HepG2 (cell line): ENCODE measurements at regions not wholly inside any gene's neighbourhood (a gene's known extent, or its start where the extent isn't known, plus 50 kb on each side); places are given as distances from the start of the nearest gene placed in this dataset.

Experiments used
- HNRNPK ChIP-seq: fragments of 200-400 bp; formaldehyde crosslinking; IDR thresholded peaks from 2 replicates; pipeline ENCODE4 v1.6.1; 2018; ENCODE audit warnings: low read length, low read depth, moderate library complexity, mild to moderate bottlenecking; ENCODE audit not compliant: poor library complexity, severe bottlenecking
- KMT2B ChIP-seq: IDR thresholded peaks from 2 replicates; pipeline ENCODE4 v1.6.1; 2016; ENCODE audit warnings: missing genetic modification reagents, missing compliant biosample characterization
- RFXAP ChIP-seq: sonication (generic); formaldehyde crosslinking; IDR thresholded peaks from 2 replicates; pipeline ENCODE4 v1.4.0; 2020; ENCODE audit warnings: missing genetic modification reagents, borderline replicate concordance
- SP4 ChIP-seq: sonication (generic); formaldehyde crosslinking; IDR thresholded peaks from 2 replicates; pipeline ENCODE4 v1.8.1; 2023; ENCODE audit warnings: mild to moderate bottlenecking, missing genetic modification reagents
- TEAD2 ChIP-seq: sonication (generic); formaldehyde crosslinking; IDR thresholded peaks from 2 replicates; pipeline ENCODE4 v1.9.0; 2021; ENCODE audit warnings: missing genetic modification reagents
- THAP11 ChIP-seq: IDR thresholded peaks from 2 replicates; pipeline ENCODE4 v1.6.1; 2016; ENCODE audit warnings: missing biosample characterization, missing genetic modification reagents
- ZBTB42 ChIP-seq: sonication (generic); formaldehyde crosslinking; IDR thresholded peaks from 2 replicates; pipeline ENCODE4 v1.5.0; 2020; ENCODE audit warnings: mild to moderate bottlenecking, missing genetic modification reagents
- ZFP36L2 ChIP-seq: sonication (generic); formaldehyde crosslinking; IDR thresholded peaks from 2 replicates; pipeline ENCODE4 v1.4.0; 2020; ENCODE audit warnings: missing genetic modification reagents
- ZNF136 ChIP-seq: sonication (generic); formaldehyde crosslinking; IDR thresholded peaks from 2 replicates; pipeline ENCODE4 v1.8.1; 2022; ENCODE audit warnings: low read depth, mild to moderate bottlenecking, moderate library complexity, missing genetic modification reagents
- ZNF256 ChIP-seq: sonication (generic); formaldehyde crosslinking; conservative IDR thresholded peaks from 2 replicates; pipeline ENCODE4 v1.4.0; 2020; ENCODE audit warnings: missing genetic modification reagents
- ZNF460 ChIP-seq: sonication (generic); formaldehyde crosslinking; IDR thresholded peaks from 2 replicates; pipeline ENCODE4 v1.5.1; 2020; ENCODE audit warnings: missing genetic modification reagents, mild to moderate bottlenecking, borderline replicate concordance
- ZNF615 ChIP-seq: sonication (generic); formaldehyde crosslinking; IDR thresholded peaks from 2 replicates; pipeline ENCODE4 v1.5.0; 2020; ENCODE audit warnings: mild to moderate bottlenecking, missing genetic modification reagents, borderline replicate concordance
- TF ChIP-seq, protein P1 (sequence below), 2 experiments: fragments of 450-650 bp in 1 of 2; sonication (generic) in 1 of 2; formaldehyde crosslinking in 1 of 2; IDR thresholded peaks; 2 replicates each; pipeline versions ENCODE4 v1.6.1 to v1.8.0; 2016 to 2022; ENCODE audit warnings: antibody characterized with exemption in 1 of 2, mild to moderate bottlenecking in 1 of 2, missing genetic modification reagents in 1 of 2
- TF ChIP-seq, protein P2 (sequence below): sonication (generic); formaldehyde crosslinking; IDR thresholded peaks from 2 replicates; pipeline ENCODE4 v1.9.0; 2021; ENCODE audit warnings: missing genetic modification reagents, borderline replicate concordance
- TF ChIP-seq, protein P3 (sequence below): sonication (generic); formaldehyde crosslinking; IDR thresholded peaks from 2 replicates; pipeline ENCODE4 v1.5.1; 2020; ENCODE audit warnings: mild to moderate bottlenecking, missing genetic modification reagents, moderate library complexity

DNA sequence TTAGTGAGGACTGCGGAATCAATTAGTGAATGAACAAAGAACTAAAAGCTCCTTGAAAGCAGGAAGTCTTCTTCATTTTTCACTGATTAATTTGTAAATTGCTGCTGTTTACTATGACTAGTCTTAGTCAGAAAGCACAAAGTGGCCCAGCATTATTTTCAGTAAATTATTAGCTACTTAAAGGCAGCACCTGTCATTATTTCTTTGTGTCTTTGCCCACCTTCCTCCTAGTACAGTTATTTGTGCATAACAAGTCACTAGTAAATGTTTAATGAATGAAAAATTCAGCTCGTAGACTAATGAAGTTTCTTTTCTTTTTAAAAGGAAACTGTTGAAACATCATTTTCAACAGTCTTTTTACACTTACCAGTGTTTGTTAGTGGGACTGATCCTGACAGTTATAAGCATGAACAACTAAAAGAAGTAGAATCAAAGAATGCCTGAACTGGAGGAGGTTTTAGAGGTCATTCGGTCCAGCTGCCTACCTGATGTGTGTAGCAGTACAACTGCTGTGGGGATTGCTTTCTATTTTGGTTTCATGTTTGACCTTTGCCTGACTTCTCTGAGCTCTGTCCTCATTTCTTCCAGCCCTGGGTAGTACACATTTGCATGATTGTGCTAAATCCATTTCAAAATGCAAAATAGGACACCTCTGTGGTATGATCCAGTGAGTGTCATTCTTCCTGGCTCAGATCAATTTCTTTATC, 140.0 kb upstream of the PHYHIPL start (continued):
- TF ChIP-seq, protein P1, sequence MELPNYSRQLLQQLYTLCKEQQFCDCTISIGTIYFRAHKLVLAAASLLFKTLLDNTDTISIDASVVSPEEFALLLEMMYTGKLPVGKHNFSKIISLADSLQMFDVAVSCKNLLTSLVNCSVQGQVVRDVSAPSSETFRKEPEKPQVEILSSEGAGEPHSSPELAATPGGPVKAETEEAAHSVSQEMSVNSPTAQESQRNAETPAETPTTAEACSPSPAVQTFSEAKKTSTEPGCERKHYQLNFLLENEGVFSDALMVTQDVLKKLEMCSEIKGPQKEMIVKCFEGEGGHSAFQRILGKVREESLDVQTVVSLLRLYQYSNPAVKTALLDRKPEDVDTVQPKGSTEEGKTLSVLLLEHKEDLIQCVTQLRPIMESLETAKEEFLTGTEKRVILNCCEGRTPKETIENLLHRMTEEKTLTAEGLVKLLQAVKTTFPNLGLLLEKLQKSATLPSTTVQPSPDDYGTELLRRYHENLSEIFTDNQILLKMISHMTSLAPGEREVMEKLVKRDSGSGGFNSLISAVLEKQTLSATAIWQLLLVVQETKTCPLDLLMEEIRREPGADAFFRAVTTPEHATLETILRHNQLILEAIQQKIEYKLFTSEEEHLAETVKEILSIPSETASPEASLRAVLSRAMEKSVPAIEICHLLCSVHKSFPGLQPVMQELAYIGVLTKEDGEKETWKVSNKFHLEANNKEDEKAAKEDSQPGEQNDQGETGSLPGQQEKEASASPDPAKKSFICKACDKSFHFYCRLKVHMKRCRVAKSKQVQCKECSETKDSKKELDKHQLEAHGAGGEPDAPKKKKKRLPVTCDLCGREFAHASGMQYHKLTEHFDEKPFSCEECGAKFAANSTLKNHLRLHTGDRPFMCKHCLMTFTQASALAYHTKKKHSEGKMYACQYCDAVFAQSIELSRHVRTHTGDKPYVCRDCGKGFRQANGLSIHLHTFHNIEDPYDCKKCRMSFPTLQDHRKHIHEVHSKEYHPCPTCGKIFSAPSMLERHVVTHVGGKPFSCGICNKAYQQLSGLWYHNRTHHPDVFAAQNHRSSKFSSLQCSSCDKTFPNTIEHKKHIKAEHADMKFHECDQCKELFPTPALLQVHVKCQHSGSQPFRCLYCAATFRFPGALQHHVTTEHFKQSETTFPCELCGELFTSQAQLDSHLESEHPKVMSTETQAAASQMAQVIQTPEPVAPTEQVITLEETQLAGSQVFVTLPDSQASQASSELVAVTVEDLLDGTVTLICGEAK (IDR thresholded peaks at IDR 0.05), result no peak
- TF ChIP-seq, protein P1 (CRISPR knock-in tag; IDR thresholded peaks at IDR 0.05), result no peak
- TF ChIP-seq ZNF615 (CRISPR knock-in tag), result no peak
- TF ChIP-seq ZFP36L2, result no peak
- TF ChIP-seq SP4, result no peak
- no peak for TF ChIP-seq ZNF460 (CRISPR knock-in tag)
- TF ChIP-seq, protein P2, sequence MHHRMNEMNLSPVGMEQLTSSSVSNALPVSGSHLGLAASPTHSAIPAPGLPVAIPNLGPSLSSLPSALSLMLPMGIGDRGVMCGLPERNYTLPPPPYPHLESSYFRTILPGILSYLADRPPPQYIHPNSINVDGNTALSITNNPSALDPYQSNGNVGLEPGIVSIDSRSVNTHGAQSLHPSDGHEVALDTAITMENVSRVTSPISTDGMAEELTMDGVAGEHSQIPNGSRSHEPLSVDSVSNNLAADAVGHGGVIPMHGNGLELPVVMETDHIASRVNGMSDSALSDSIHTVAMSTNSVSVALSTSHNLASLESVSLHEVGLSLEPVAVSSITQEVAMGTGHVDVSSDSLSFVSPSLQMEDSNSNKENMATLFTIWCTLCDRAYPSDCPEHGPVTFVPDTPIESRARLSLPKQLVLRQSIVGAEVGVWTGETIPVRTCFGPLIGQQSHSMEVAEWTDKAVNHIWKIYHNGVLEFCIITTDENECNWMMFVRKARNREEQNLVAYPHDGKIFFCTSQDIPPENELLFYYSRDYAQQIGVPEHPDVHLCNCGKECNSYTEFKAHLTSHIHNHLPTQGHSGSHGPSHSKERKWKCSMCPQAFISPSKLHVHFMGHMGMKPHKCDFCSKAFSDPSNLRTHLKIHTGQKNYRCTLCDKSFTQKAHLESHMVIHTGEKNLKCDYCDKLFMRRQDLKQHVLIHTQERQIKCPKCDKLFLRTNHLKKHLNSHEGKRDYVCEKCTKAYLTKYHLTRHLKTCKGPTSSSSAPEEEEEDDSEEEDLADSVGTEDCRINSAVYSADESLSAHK (CRISPR knock-in tag), result no peak
- TF ChIP-seq, protein P3, sequence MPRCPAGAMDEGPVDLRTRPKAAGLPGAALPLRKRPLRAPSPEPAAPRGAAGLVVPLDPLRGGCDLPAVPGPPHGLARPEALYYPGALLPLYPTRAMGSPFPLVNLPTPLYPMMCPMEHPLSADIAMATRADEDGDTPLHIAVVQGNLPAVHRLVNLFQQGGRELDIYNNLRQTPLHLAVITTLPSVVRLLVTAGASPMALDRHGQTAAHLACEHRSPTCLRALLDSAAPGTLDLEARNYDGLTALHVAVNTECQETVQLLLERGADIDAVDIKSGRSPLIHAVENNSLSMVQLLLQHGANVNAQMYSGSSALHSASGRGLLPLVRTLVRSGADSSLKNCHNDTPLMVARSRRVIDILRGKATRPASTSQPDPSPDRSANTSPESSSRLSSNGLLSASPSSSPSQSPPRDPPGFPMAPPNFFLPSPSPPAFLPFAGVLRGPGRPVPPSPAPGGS (CRISPR knock-in tag), result no peak
- 0 out of 2 replicates have a peak, but pooled peaks have one; percentile 23 for TF ChIP-seq KMT2B (CRISPR knock-in tag)
- no peak for TF ChIP-seq TEAD2 (CRISPR knock-in tag)
- TF ChIP-seq RFXAP (CRISPR knock-in tag), result no peak
- no peak for TF ChIP-seq ZNF256 (CRISPR knock-in tag)
- no peak for TF ChIP-seq ZBTB42 (CRISPR knock-in tag)
- TF ChIP-seq HNRNPK, result no peak
- peak; percentile 39; the same call in 1 of the 2 replicates for TF ChIP-seq THAP11 (CRISPR knock-in tag)
- no peak for TF ChIP-seq ZNF136 (CRISPR knock-in tag)
